C4-2B (cell line): ENCODE measurements at regions not wholly inside any gene's neighbourhood (a gene's known extent, or its start where the extent isn't known, plus 50 kb on each side); places are given as distances from the start of the nearest gene placed in this dataset.

Experiments used
- CTCF ChIP-seq: fragments of 450-650 bp; conservative IDR thresholded peaks from 2 replicates; pipeline ENCODE4 v1.5.1; 2017; ENCODE audit warnings: mild to moderate bottlenecking
- ZFX ChIP-seq: fragments of 450-650 bp; IDR thresholded peaks from 2 replicates; pipeline ENCODE4 v1.6.1; 2017

GRCh38 chr18:60663060-60663989 lies 290.8 kb upstream of the MC4R start:
- no peak for TF ChIP-seq CTCF
- no peak for TF ChIP-seq ZFX
